K562 (cell line): ENCODE measurements at regions not wholly inside any gene's neighbourhood (a gene's known extent, or its start where the extent isn't known, plus 50 kb on each side); places are given as distances from the start of the nearest gene placed in this dataset.
A peak's percentile ranks its signal among the peaks of the same experiment; 100 is the strongest.

Experiments
- AFF1 ChIP-seq, 2 experiments: fragments of 450-650 bp; IDR thresholded peaks; 2 replicates each; pipeline ENCODE4 v1.6.1; 2018; ENCODE audit warnings: mild to moderate bottlenecking in 2 of 2, low read depth in 1 of 2; ENCODE audit not compliant: partially characterized antibody in 2 of 2
- CCNT2 ChIP-seq: IDR thresholded peaks from 2 replicates; pipeline ENCODE4 v1.6.1; 2011; ENCODE audit warnings: borderline replicate concordance, low read depth, mild to moderate bottlenecking, moderate library complexity, mixed read lengths, low read length; ENCODE audit not compliant: insufficient read length; ENCODE audit errors: extremely low read depth
- HINFP ChIP-seq: fragments of 450-650 bp; conservative IDR thresholded peaks from 2 replicates; pipeline ENCODE4 v1.6.1; 2016; ENCODE audit warnings: missing genetic modification characterization, low read depth, mild to moderate bottlenecking, control low read depth, missing compliant biosample characterization
- LEF1 ChIP-seq: fragments of 450-650 bp; IDR thresholded peaks from 2 replicates; pipeline ENCODE4 v1.6.1; 2016; ENCODE audit warnings: mild to moderate bottlenecking
- NCOR1 ChIP-seq: fragments of 450-650 bp; IDR thresholded peaks from 2 replicates; pipeline ENCODE4 v1.6.1; 2016; ENCODE audit warnings: mild to moderate bottlenecking, moderate library complexity
- PHF20 ChIP-seq: fragments of 450-650 bp; IDR thresholded peaks from 2 replicates; pipeline ENCODE4 v1.6.1; 2018; ENCODE audit not compliant: partially characterized antibody
- PURB ChIP-seq: sonication (generic); formaldehyde crosslinking; IDR thresholded peaks from 2 replicates; pipeline ENCODE4 v1.9.0; 2021; ENCODE audit warnings: low read depth, mild to moderate bottlenecking, missing genetic modification reagents
- RNF2 ChIP-seq: sonication (generic); IDR thresholded peaks from 2 replicates; pipeline ENCODE4 v1.6.1; 2016
- SMAD3 ChIP-seq: fragments of 450-650 bp; formaldehyde crosslinking; conservative IDR thresholded peaks from 2 replicates; pipeline ENCODE4 v1.4.0; 2020; ENCODE audit warnings: mild to moderate bottlenecking
- STAT5B ChIP-seq: fragments of 250-450 bp; sonication (Bioruptor Pico); IDR thresholded peaks from 2 replicates; pipeline ENCODE4 v1.8.0; 2021; ENCODE audit warnings: mild to moderate bottlenecking, inconsistent platforms
- TAF1 ChIP-seq: IDR thresholded peaks from 2 replicates; pipeline ENCODE4 v1.6.1; 2011; ENCODE audit warnings: mild to moderate bottlenecking, low read length, moderate library complexity; ENCODE audit not compliant: insufficient read depth, control insufficient read depth, severe bottlenecking; ENCODE audit errors: extremely low read depth
- TFAP4 ChIP-seq: sonication (generic); formaldehyde crosslinking; IDR thresholded peaks from 2 replicates; pipeline ENCODE4 v1.8.0; 2022; ENCODE audit warnings: missing genetic modification reagents, mild to moderate bottlenecking, moderate library complexity, borderline replicate concordance
- TRIM24 ChIP-seq, 2 experiments: fragments of 450-650 bp; IDR thresholded peaks; 2 replicates each; pipeline ENCODE4 v1.6.1; 2016
- ZBED1 ChIP-seq: IDR thresholded peaks from 2 replicates; pipeline ENCODE4 v1.6.1; 2014
- ZEB2 ChIP-seq: fragments of 450-650 bp; IDR thresholded peaks from 2 replicates; pipeline ENCODE4 v1.6.1; 2016
- ZFP91 ChIP-seq: sonication (generic); formaldehyde crosslinking; IDR thresholded peaks from 2 replicates; pipeline ENCODE4 v1.8.0; 2022; ENCODE audit warnings: mild to moderate bottlenecking, missing genetic modification reagents
- ZNF143 ChIP-seq: sonication (generic); formaldehyde crosslinking; IDR thresholded peaks from 2 replicates; pipeline ENCODE4 v1.9.0; 2022; ENCODE audit warnings: mild to moderate bottlenecking, missing genetic modification reagents
- ZNF384 ChIP-seq: IDR thresholded peaks from 2 replicates; pipeline ENCODE4 v1.6.1; 2012; ENCODE audit warnings: low read depth, low read length, improper control_type of control experiment

GRCh38 chr7:131057015-131057793 is 270.5 kb upstream of the MKLN1 start (continued):
- 0 out of 2 replicates have a peak, but pooled peaks have one; percentile 18 for TF ChIP-seq ZNF143 (CRISPR knock-in tag)
- TF ChIP-seq STAT5B (CRISPR knock-in tag) = no peak
- no peak for TF ChIP-seq NCOR1
- no peak for TF ChIP-seq TAF1
- no peak for TF ChIP-seq CCNT2
- TF ChIP-seq RNF2 = no peak
- no peak for TF ChIP-seq SMAD3 (CRISPR knock-in tag)
- no peak for TF ChIP-seq TRIM24 (IDR thresholded peaks at IDR 0.05)
- TF ChIP-seq LEF1 = peak; percentile 65; the same call in 1 of the 2 replicates
- TF ChIP-seq AFF1 (IDR thresholded peaks at IDR 0.05; ENCODE audit: low read depth in 1 of 2, partially characterized antibody in 2 of 2) = no peak
- no peak for TF ChIP-seq HINFP (tag)
- TF ChIP-seq ZEB2 = no peak
- no peak for TF ChIP-seq PURB (CRISPR knock-in tag)
- TF ChIP-seq ZBED1 = no peak
- no peak for TF ChIP-seq ZNF384
- no peak for TF ChIP-seq TFAP4
- TF ChIP-seq PHF20 = no peak
- no peak for TF ChIP-seq ZFP91 (CRISPR knock-in tag)
